ENCODE measurements at regions not wholly inside any gene's neighbourhood (a gene's known extent, or its start where the extent isn't known, plus 50 kb on each side); places are given as distances from the start of the nearest gene placed in this dataset.
A peak's percentile ranks its signal among the peaks of the same experiment; 100 is the strongest.

- in situ Hi-C loops (cut with HindIII; ENCODE audit: low pct_ligation_motif_present, low pct_unique_long_range_greater_than_20kb, low sequenced_read_pairs), result no loop called here
Measured at GRCh38 chr13:88125055-88125454, 453.9 kb downstream of the SLITRK5 start.

GRCh38 chr13:88136098-88136790, 465.1 kb downstream of the SLITRK5 start:
- in situ Hi-C loops (cut with HindIII; ENCODE audit: low pct_ligation_motif_present, low pct_unique_long_range_greater_than_20kb, low sequenced_read_pairs), result no loop called here

More at GRCh38 chr13:88125055-88125454, 453.9 kb downstream of the SLITRK5 start:
- DNase-seq, result no peak

GRCh38 chr13:88142653-88143052, 471.5 kb downstream of the SLITRK5 start:
- DNase-seq, result no peak
- in situ Hi-C loops (cut with HindIII; ENCODE audit: low pct_ligation_motif_present, low pct_unique_long_range_greater_than_20kb, low sequenced_read_pairs), result no loop called here

More at GRCh38 chr13:88136098-88136790, 465.1 kb downstream of the SLITRK5 start:
- no peak for DNase-seq

- in situ Hi-C loops (cut with HindIII; ENCODE audit: low pct_ligation_motif_present, low pct_unique_long_range_greater_than_20kb, low sequenced_read_pairs), result no loop called here
- DNase-seq, result no peak
Measured at GRCh38 chr13:88144580-88144979, 473.4 kb downstream of the SLITRK5 start.

- in situ Hi-C loops (cut with HindIII; ENCODE audit: low pct_ligation_motif_present, low pct_unique_long_range_greater_than_20kb, low sequenced_read_pairs), result no loop called here
- DNase-seq, result no peak
Measured at GRCh38 chr13:88153353-88153752, 482.2 kb downstream of the SLITRK5 start.

- in situ Hi-C loops (cut with HindIII; ENCODE audit: low pct_ligation_motif_present, low pct_unique_long_range_greater_than_20kb, low sequenced_read_pairs), result no loop called here
- DNase-seq, result no peak
Measured at GRCh38 chr13:88154001-88154400, 482.8 kb downstream of the SLITRK5 start.

GRCh38 chr13:88162076-88162702, 491.0 kb downstream of the SLITRK5 start:
- no peak for DNase-seq

GRCh38 chr13:88176231-88176630, 505.1 kb downstream of the SLITRK5 start:
- no peak for DNase-seq
- in situ Hi-C loops (cut with HindIII; ENCODE audit: low pct_ligation_motif_present, low pct_unique_long_range_greater_than_20kb, low sequenced_read_pairs), result no loop called here

More at GRCh38 chr13:88162076-88162702, 491.0 kb downstream of the SLITRK5 start:
- in situ Hi-C loops (cut with HindIII; ENCODE audit: low pct_ligation_motif_present, low pct_unique_long_range_greater_than_20kb, low sequenced_read_pairs), result no loop called here

GRCh38 chr13:88183440-88183839, 512.3 kb downstream of the SLITRK5 start:
- DNase-seq, result no peak
- in situ Hi-C loops (cut with HindIII; ENCODE audit: low pct_ligation_motif_present, low pct_unique_long_range_greater_than_20kb, low sequenced_read_pairs), result no loop called here

GRCh38 chr13:88188986-88189385, 517.8 kb downstream of the SLITRK5 start:
- DNase-seq, result no peak
- in situ Hi-C loops (cut with HindIII; ENCODE audit: low pct_ligation_motif_present, low pct_unique_long_range_greater_than_20kb, low sequenced_read_pairs), result no loop called here

- in situ Hi-C loops (cut with HindIII; ENCODE audit: low pct_ligation_motif_present, low pct_unique_long_range_greater_than_20kb, low sequenced_read_pairs), result no loop called here
- DNase-seq, result no peak
Measured at GRCh38 chr13:88189728-88190127, 518.6 kb downstream of the SLITRK5 start.

GRCh38 chr13:88196106-88196505, 524.9 kb downstream of the SLITRK5 start:
- in situ Hi-C loops (cut with HindIII; ENCODE audit: low pct_ligation_motif_present, low pct_unique_long_range_greater_than_20kb, low sequenced_read_pairs), result no loop called here
- no peak for DNase-seq

- DNase-seq, result peak; percentile 3
- in situ Hi-C loops (cut with HindIII; ENCODE audit: low pct_ligation_motif_present, low pct_unique_long_range_greater_than_20kb, low sequenced_read_pairs), result no loop called here
Measured at GRCh38 chr13:88217372-88217771, 546.2 kb downstream of the SLITRK5 start.

- in situ Hi-C loops (cut with HindIII; ENCODE audit: low pct_ligation_motif_present, low pct_unique_long_range_greater_than_20kb, low sequenced_read_pairs), result no loop called here
- DNase-seq, result no peak
Measured at GRCh38 chr13:88217883-88218282, 546.7 kb downstream of the SLITRK5 start.

- in situ Hi-C loops (cut with HindIII; ENCODE audit: low pct_ligation_motif_present, low pct_unique_long_range_greater_than_20kb, low sequenced_read_pairs), result no loop called here
- DNase-seq, result no peak
Measured at GRCh38 chr13:88223958-88224357, 552.8 kb downstream of the SLITRK5 start.

- no peak for DNase-seq
- in situ Hi-C loops (cut with HindIII; ENCODE audit: low pct_ligation_motif_present, low pct_unique_long_range_greater_than_20kb, low sequenced_read_pairs), result no loop called here
Measured at GRCh38 chr13:88235441-88235840, 564.3 kb downstream of the SLITRK5 start.

GRCh38 chr13:88246239-88246638, 575.1 kb downstream of the SLITRK5 start:
- DNase-seq, result no peak
- in situ Hi-C loops (cut with HindIII; ENCODE audit: low pct_ligation_motif_present, low pct_unique_long_range_greater_than_20kb, low sequenced_read_pairs), result no loop called here

- DNase-seq, result no peak
Measured at GRCh38 chr13:88248393-88248792, 577.2 kb downstream of the SLITRK5 start.

GRCh38 chr13:88257706-88258105, 586.5 kb downstream of the SLITRK5 start:
- no peak for DNase-seq
- in situ Hi-C loops (cut with HindIII; ENCODE audit: low pct_ligation_motif_present, low pct_unique_long_range_greater_than_20kb, low sequenced_read_pairs), result no loop called here

More at GRCh38 chr13:88248393-88248792, 577.2 kb downstream of the SLITRK5 start:
- in situ Hi-C loops (cut with HindIII; ENCODE audit: low pct_ligation_motif_present, low pct_unique_long_range_greater_than_20kb, low sequenced_read_pairs), result no loop called here

- in situ Hi-C loops (cut with HindIII; ENCODE audit: low pct_ligation_motif_present, low pct_unique_long_range_greater_than_20kb, low sequenced_read_pairs), result no loop called here
- no peak for DNase-seq
Measured at GRCh38 chr13:88263808-88264207, 592.6 kb downstream of the SLITRK5 start.
